OCI-LY7 (cell line): ENCODE measurements at regions not wholly inside any gene's neighbourhood (a gene's known extent, or its start where the extent isn't known, plus 50 kb on each side); places are given as distances from the start of the nearest gene placed in this dataset.

Experiments
- BruUV-seq: library from RNA; stranded (reverse); fragments of 400-500 nt; replicated peaks from 2 replicates; lab custom pipeline; 2021; lab: Mats Ljungman, UMichigan
- CTCF ChIA-PET: fragments of 300-600 bp; sonication (Branson Sonifier 250); formaldehyde crosslinking; loops from one replicate; lab custom pipeline; 2022; ENCODE audit warnings: antibody characterized with exemption; ENCODE audit not compliant: unreplicated experiment; lab: Charles Lee
- POLR2A ChIA-PET: fragments of 300-600 bp; sonication (Branson Sonifier 250); formaldehyde crosslinking; loops from one replicate; lab custom pipeline; 2022; ENCODE audit warnings: antibody characterized with exemption; lab: Charles Lee
- DNase-seq: peaks from one replicate; pipeline ENCODE4 v3.0.0-alpha.2; 2015; ENCODE audit warnings: low spot score
- H2AFZ ChIP-seq: fragments of 200-600 bp; sonication (generic), shearing (Covaris generic); 2 replicates; pipeline ENCODE4 v1.6.1; 2014; ENCODE audit warnings: mild to moderate bottlenecking, antibody characterized with exemption, low read length, moderate library complexity
- H3K27ac ChIP-seq: fragments of 200-600 bp; sonication (generic); 2 replicates; pipeline ENCODE4 v1.5.1; 2014; ENCODE audit warnings: mixed run types, low read depth, mild to moderate bottlenecking, moderate library complexity, low read length, inconsistent platforms; ENCODE audit not compliant: poor library complexity, severe bottlenecking
- H3K36me3 ChIP-seq: fragments of 200-600 bp; sonication (generic); 2 replicates; pipeline ENCODE4 v1.6.1; 2014; ENCODE audit warnings: mild to moderate bottlenecking, antibody characterized with exemption, low read length, moderate library complexity, mixed read lengths; ENCODE audit not compliant: insufficient read depth
- H3K4me1 ChIP-seq: fragments of 200-600 bp; sonication (generic); 2 replicates; pipeline ENCODE4 v1.5.1; 2014; ENCODE audit warnings: mild to moderate bottlenecking, low read length; ENCODE audit not compliant: insufficient read depth, poor library complexity, severe bottlenecking
- H3K4me2 ChIP-seq: fragments of 200-600 bp; sonication (generic); 2 replicates; pipeline ENCODE4 v1.6.1; 2014; ENCODE audit warnings: mild to moderate bottlenecking, low read length
- H3K4me3 ChIP-seq: fragments of 200-600 bp; sonication (generic); 2 replicates; pipeline ENCODE4 v1.5.1; 2014; ENCODE audit warnings: mild to moderate bottlenecking, low read depth, low read length; ENCODE audit not compliant: poor library complexity, severe bottlenecking
- H3K79me2 ChIP-seq: fragments of 200-600 bp; sonication (generic); 2 replicates; pipeline ENCODE4 v1.6.1; 2016; ENCODE audit warnings: low read depth, mild to moderate bottlenecking, low read length, moderate library complexity, mixed read lengths; ENCODE audit not compliant: insufficient read depth
- H3K9me2 ChIP-seq: fragments of 200-600 bp; sonication (generic); 2 replicates; pipeline ENCODE4 v1.6.1; 2016; ENCODE audit warnings: mild to moderate bottlenecking, low read length, mixed read lengths; ENCODE audit not compliant: insufficient read depth
- H3K9me3 ChIP-seq: fragments of 200-600 bp; sonication (generic); 2 replicates; pipeline ENCODE4 v1.6.1; 2014; ENCODE audit warnings: mild to moderate bottlenecking, mixed run types, low read length, mixed read lengths
- H4K20me1 ChIP-seq: fragments of 200-600 bp; sonication (generic); 2 replicates; pipeline ENCODE4 v1.6.1; 2014; ENCODE audit warnings: mild to moderate bottlenecking, antibody characterized with exemption, low read length, moderate library complexity, mixed read lengths; ENCODE audit not compliant: insufficient read depth
- EZH2phosphoT487 ChIP-seq: fragments of 200-600 bp; sonication (generic); IDR thresholded peaks from 2 replicates; pipeline ENCODE4 v1.6.1; 2018; ENCODE audit warnings: low read depth, borderline replicate concordance, mild to moderate bottlenecking, mixed run types, antibody characterized with exemption, low read length, moderate library complexity, mixed read lengths
- intact Hi-C: fragments of 100-400 bp; cut with micrococcal nuclease; formaldehyde crosslinking; loops from one replicate; pipeline ENCODE4 v1.10.0; 2022; ENCODE audit not compliant: unreplicated experiment
- TF ChIP-seq, protein P1 (sequence below): fragments of 200-600 bp; sonication (generic); conservative IDR thresholded peaks from 2 replicates; pipeline ENCODE4 v1.5.1; 2014; ENCODE audit warnings: mild to moderate bottlenecking, antibody characterized with exemption, low read length, moderate library complexity, mixed read lengths

GRCh38 chr12:116456330-116457082, 102.7 kb upstream of the MAP1LC3B2 start:
- ChIA-PET POLR2A (no interaction called here), CTCF (no interaction called here)
- Histone ChIP-seq H4K20me1 (no peaks in the 10 kb centered on the region), H3K9me3 (no peaks in the 10 kb centered on the region), H3K4me1 (no peaks in the 10 kb centered on the region), H3K79me2 (no peaks in the 10 kb centered on the region), H3K9me2 (no peaks in the 10 kb centered on the region), H3K36me3 (no peaks in the 10 kb centered on the region), H2AFZ (no peak overlapping the region), H3K27ac (no peak overlapping the region), H3K4me2 (no peak overlapping the region), H3K4me3 (no peak overlapping the region)
- intact Hi-C loops, result no loop called here
- TF ChIP-seq, protein P1, sequence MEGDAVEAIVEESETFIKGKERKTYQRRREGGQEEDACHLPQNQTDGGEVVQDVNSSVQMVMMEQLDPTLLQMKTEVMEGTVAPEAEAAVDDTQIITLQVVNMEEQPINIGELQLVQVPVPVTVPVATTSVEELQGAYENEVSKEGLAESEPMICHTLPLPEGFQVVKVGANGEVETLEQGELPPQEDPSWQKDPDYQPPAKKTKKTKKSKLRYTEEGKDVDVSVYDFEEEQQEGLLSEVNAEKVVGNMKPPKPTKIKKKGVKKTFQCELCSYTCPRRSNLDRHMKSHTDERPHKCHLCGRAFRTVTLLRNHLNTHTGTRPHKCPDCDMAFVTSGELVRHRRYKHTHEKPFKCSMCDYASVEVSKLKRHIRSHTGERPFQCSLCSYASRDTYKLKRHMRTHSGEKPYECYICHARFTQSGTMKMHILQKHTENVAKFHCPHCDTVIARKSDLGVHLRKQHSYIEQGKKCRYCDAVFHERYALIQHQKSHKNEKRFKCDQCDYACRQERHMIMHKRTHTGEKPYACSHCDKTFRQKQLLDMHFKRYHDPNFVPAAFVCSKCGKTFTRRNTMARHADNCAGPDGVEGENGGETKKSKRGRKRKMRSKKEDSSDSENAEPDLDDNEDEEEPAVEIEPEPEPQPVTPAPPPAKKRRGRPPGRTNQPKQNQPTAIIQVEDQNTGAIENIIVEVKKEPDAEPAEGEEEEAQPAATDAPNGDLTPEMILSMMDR, result no peak
- no peak for TF ChIP-seq EZH2phosphoT487
- DNase-seq, result no peak
- no TSS peak for BruUV-seq

GRCh38 chr12:116458492-116458891, 100.7 kb upstream of the MAP1LC3B2 start:
- Histone ChIP-seq H3K36me3 (no peaks in the 10 kb centered on the region), H3K27ac (no peak overlapping the region), H3K4me2 (no peak overlapping the region), H4K20me1 (no peaks in the 10 kb centered on the region), H3K9me2 (no peaks in the 10 kb centered on the region), H3K4me3 (no peak overlapping the region), H3K9me3 (no peaks in the 10 kb centered on the region), H3K79me2 (no peaks in the 10 kb centered on the region), H2AFZ (no peak overlapping the region), H3K4me1 (no peaks in the 10 kb centered on the region)
- no peak for DNase-seq
- ChIA-PET POLR2A (no interaction called here), CTCF (no interaction called here)
- intact Hi-C loops, result no loop called here
- TF ChIP-seq, protein P1, result no peak
- no peak for TF ChIP-seq EZH2phosphoT487
- no TSS peak for BruUV-seq
